ENCODE measurements at regions not wholly inside any gene's neighbourhood (a gene's known extent, or its start where the extent isn't known, plus 50 kb on each side); places are given as distances from the start of the nearest gene placed in this dataset.
"Not testable (repeated sequence)": the region's sequence is repeated elsewhere in the genome, so short reads cannot be mapped to it uniquely, and the experiment has no call there.

- CTCF ChIA-PET = no interaction called here
- intact Hi-C loops (cut with micrococcal nuclease; ENCODE audit: unreplicated experiment) = no loop called here
- Mint-ChIP-seq H3K4me3 (ENCODE audit: low read depth, unreplicated experiment) (no peak overlapping the region), H3K27me3 (ENCODE audit: unreplicated experiment) (no peaks in the 10 kb centered on the region), H3K4me1 (ENCODE audit: low read depth, unreplicated experiment) (no peaks in the 10 kb centered on the region), H3K27ac (ENCODE audit: unreplicated experiment) (no peak overlapping the region), H3K36me3 (ENCODE audit: insufficient read depth, unreplicated experiment) (no peaks in the 10 kb centered on the region), H3K9me3 (ENCODE audit: low read depth, unreplicated experiment) (peaks cover 4% of the 10 kb centered on the region)
- DNase-seq = no peak
- TF ChIP-seq CTCF (IDR thresholded peaks at IDR 0.05; ENCODE audit: unreplicated experiment) = no peak
- BruUV-seq (replicated peaks) = no TSS peak
Observed at GRCh38 chr2:189318761-189319160, 122.5 kb upstream of the WDR75 start.

GRCh38 chr2:189319424-189319823 lies 121.8 kb upstream of the WDR75 start:
- H3K9me3 Mint-ChIP-seq (ENCODE audit: low read depth, unreplicated experiment); H3K36me3 Mint-ChIP-seq (ENCODE audit: insufficient read depth, unreplicated experiment); H3K27me3 Mint-ChIP-seq (ENCODE audit: unreplicated experiment); H3K27ac Mint-ChIP-seq (ENCODE audit: unreplicated experiment); BruUV-seq (replicated peaks); intact Hi-C loops (cut with micrococcal nuclease; ENCODE audit: unreplicated experiment); H3K4me3 Mint-ChIP-seq (ENCODE audit: low read depth, unreplicated experiment); H3K4me1 Mint-ChIP-seq (ENCODE audit: low read depth, unreplicated experiment); CTCF ChIA-PET; DNase-seq: not testable (repeated sequence)

- CTCF ChIA-PET = interaction anchor here (0.6 kb wide), 1 partner anchor 14 kb away, joined by 4 read pairs; no protein-coding TSS in a partner anchor
- intact Hi-C loops (cut with micrococcal nuclease; ENCODE audit: unreplicated experiment) = no loop called here
- Mint-ChIP-seq H3K27me3 (ENCODE audit: unreplicated experiment) (no peaks in the 10 kb centered on the region), H3K36me3 (ENCODE audit: insufficient read depth, unreplicated experiment) (no peaks in the 10 kb centered on the region), H3K4me3 (ENCODE audit: low read depth, unreplicated experiment) (no peak overlapping the region), H3K4me1 (ENCODE audit: low read depth, unreplicated experiment) (no peaks in the 10 kb centered on the region), H3K27ac (ENCODE audit: unreplicated experiment) (no peak overlapping the region), H3K9me3 (ENCODE audit: low read depth, unreplicated experiment) (no peaks in the 10 kb centered on the region)
- no peak for TF ChIP-seq CTCF (IDR thresholded peaks at IDR 0.05; ENCODE audit: unreplicated experiment)
- DNase-seq = no peak
- BruUV-seq (replicated peaks) = no TSS peak
Observed at GRCh38 chr2:189327879-189328847, 113.1 kb upstream of the WDR75 start.

GRCh38 chr2:189328848-189329245 lies 112.4 kb upstream of the WDR75 start:
- CTCF ChIA-PET = no interaction called here
- H3K9me3 Mint-ChIP-seq (ENCODE audit: low read depth, unreplicated experiment) = no peaks in the 10 kb centered on the region
- H3K4me3 Mint-ChIP-seq (ENCODE audit: low read depth, unreplicated experiment) = no peak overlapping the region
- intact Hi-C loops (cut with micrococcal nuclease; ENCODE audit: unreplicated experiment) = no loop called here
- no peaks in the 10 kb centered on the region for H3K36me3 Mint-ChIP-seq (ENCODE audit: insufficient read depth, unreplicated experiment)
- H3K4me1 Mint-ChIP-seq (ENCODE audit: low read depth, unreplicated experiment) = no peaks in the 10 kb centered on the region
- no TSS peak for BruUV-seq (replicated peaks)
- H3K27ac Mint-ChIP-seq (ENCODE audit: unreplicated experiment) = no peak overlapping the region
- DNase-seq = no peak
- no peaks in the 10 kb centered on the region for H3K27me3 Mint-ChIP-seq (ENCODE audit: unreplicated experiment)
- TF ChIP-seq CTCF (IDR thresholded peaks at IDR 0.05; ENCODE audit: unreplicated experiment) = no peak
